Naive thymus-derived CD4-positive, alpha-beta T cell (primary cell): ENCODE measurements at regions not wholly inside any gene's neighbourhood (a gene's known extent, or its start where the extent isn't known, plus 50 kb on each side); places are given as distances from the start of the nearest gene placed in this dataset.

Source experiments
- ATAC-seq: fragments of 150-1000 bp; cut with Tn5 transposase; 2 replicates; pipeline ENCODE4 v1.10.0; 2021; ENCODE audit warnings: mild to moderate bottlenecking, moderate library complexity
- CTCF ChIA-PET: fragments of 350-600 bp; sonication (Branson Sonifier 250); formaldehyde crosslinking; loops from one replicate; lab custom pipeline; 2021; ENCODE audit warnings: antibody characterized with exemption; lab: Charles Lee
- POLR2A ChIA-PET: fragments of 350-600 bp; sonication (Branson Sonifier 250); formaldehyde crosslinking; loops from one replicate; lab custom pipeline; 2021; ENCODE audit warnings: antibody characterized with exemption, inconsistent platforms; lab: Charles Lee
- DNase-seq, 9 donors: peaks; one replicate each; pipeline versions ENCODE4 v3.0.0 to v3.0.0-alpha.2; 2020 to 2022; ENCODE audit warnings: mixed read lengths in 1 of 9
- H3K27ac ChIP-seq: one replicate; pipeline ENCODE4 v1.7.0; 2013; ENCODE audit warnings: mild to moderate bottlenecking, low read depth, low read length, moderate library complexity
- H3K27me3 ChIP-seq, 2 donors: one replicate each; pipeline ENCODE4 v1.7.0; 2013; ENCODE audit warnings: low read length in 2 of 2, mild to moderate bottlenecking in 2 of 2, moderate library complexity in 2 of 2; ENCODE audit not compliant: control insufficient read depth in 2 of 2, insufficient read depth in 2 of 2
- H3K36me3 ChIP-seq, 3 experiments: 1 replicate in 2 of 3; 2 replicates in 1 of 3; pipeline ENCODE4 v1.7.0; 2013; ENCODE audit warnings: low read length in 3 of 3, mild to moderate bottlenecking in 3 of 3, moderate library complexity in 1 of 3; ENCODE audit not compliant: insufficient read depth in 3 of 3, control insufficient read depth in 2 of 3
- H3K4me1 ChIP-seq, 2 donors: one replicate each; pipeline ENCODE4 v1.7.0; 2013; ENCODE audit warnings: low read length in 2 of 2, mild to moderate bottlenecking in 2 of 2, moderate library complexity in 1 of 2; ENCODE audit not compliant: control insufficient read depth in 2 of 2, insufficient read depth in 2 of 2
- H3K4me3 ChIP-seq: 2 replicates; pipeline ENCODE4 v1.7.0; 2013; ENCODE audit warnings: mild to moderate bottlenecking, low read length
- H3K9me3 ChIP-seq, 3 experiments: 1 replicate in 2 of 3; 2 replicates in 1 of 3; pipeline ENCODE4 v1.7.0; 2013; ENCODE audit warnings: low read length in 3 of 3; ENCODE audit not compliant: control insufficient read depth in 2 of 3
- H3K27ac Mint-ChIP-seq, 9 donors: one replicate each; pipeline ENCODE4 v1.8.0; 2020 to 2022; ENCODE audit warnings: mixed read lengths in 9 of 9, mild to moderate bottlenecking in 8 of 9, moderate library complexity in 5 of 9, inconsistent platforms in 2 of 9
- H3K27me3 Mint-ChIP-seq, 5 donors: one replicate each; pipeline ENCODE4 v1.8.0; 2021 to 2022; ENCODE audit warnings: mixed read lengths in 5 of 5, mild to moderate bottlenecking in 1 of 5
- H3K36me3 Mint-ChIP-seq, 5 donors: one replicate each; pipeline ENCODE4 v1.8.0; 2020 to 2022; ENCODE audit warnings: mixed read lengths in 5 of 5, mild to moderate bottlenecking in 3 of 5, inconsistent platforms in 1 of 5
- H3K4me1 Mint-ChIP-seq, 7 donors: one replicate each; pipeline ENCODE4 v1.8.0; 2020 to 2022; ENCODE audit warnings: mixed read lengths in 7 of 7, mild to moderate bottlenecking in 3 of 7, inconsistent platforms in 1 of 7
- H3K4me3 Mint-ChIP-seq, 10 donors: one replicate each; pipeline ENCODE4 v1.8.0; 2020 to 2022; ENCODE audit warnings: mild to moderate bottlenecking in 10 of 10, mixed read lengths in 10 of 10, moderate library complexity in 6 of 10, inconsistent platforms in 2 of 10
- H3K9me3 Mint-ChIP-seq, 11 donors: one replicate each; pipeline ENCODE4 v1.8.0; 2020 to 2022; ENCODE audit warnings: mixed read lengths in 11 of 11, mild to moderate bottlenecking in 4 of 11, inconsistent platforms in 1 of 11, moderate library complexity in 1 of 11
- intact Hi-C, 2 donors: fragments of 100-400 bp; cut with micrococcal nuclease; formaldehyde crosslinking; loops; one replicate each; pipeline ENCODE4 v1.15.1; 2023

DNA sequence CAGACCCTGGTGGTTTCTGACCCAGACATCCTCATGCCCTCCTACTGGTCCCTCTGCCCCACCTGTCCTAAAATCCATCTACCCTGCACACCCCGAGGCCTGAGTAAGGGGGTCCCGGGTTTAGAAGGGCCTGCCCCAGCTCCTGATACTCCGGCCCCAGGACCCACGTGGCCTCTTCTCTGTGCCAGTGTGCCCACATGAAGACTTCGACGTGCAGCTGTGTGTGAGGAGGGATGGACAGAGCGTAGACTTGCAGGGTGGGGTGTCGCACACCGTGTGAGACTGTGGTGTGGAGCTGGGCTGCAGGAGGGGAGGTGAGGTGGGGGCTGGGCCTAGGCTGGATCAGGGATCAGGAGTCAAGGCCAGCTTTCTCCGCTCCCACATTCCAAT lies 461.1 kb downstream of the PTPRU start:
- ChIA-PET CTCF (no interaction called here), POLR2A (no interaction called here)
- Histone ChIP-seq H3K36me3 (no peaks in the 10 kb centered on the region), H3K9me3 (no peaks in the 10 kb centered on the region), H3K4me1 (no peaks in the 10 kb centered on the region), H3K27ac (no peak overlapping the region), H3K4me3 (no peak overlapping the region), H3K27me3 (no peaks in the 10 kb centered on the region)
- peaks cover 0 to 9% (median 0%) of the 10 kb centered on the region in 11 donors for H3K9me3 Mint-ChIP-seq
- ATAC-seq (no peak), DNase-seq (no peak)
- intact Hi-C loops = no loop called here
- no peak overlapping the region for H3K4me3 Mint-ChIP-seq
- peaks cover 6 to 40% (median 23%) of the 10 kb centered on the region in 5 donors for H3K27me3 Mint-ChIP-seq
- H3K27ac Mint-ChIP-seq = no peak overlapping the region
- H3K4me1 Mint-ChIP-seq = peaks cover 0 to 1% (median 0%) of the 10 kb centered on the region in 7 donors
- no peaks in the 10 kb centered on the region for H3K36me3 Mint-ChIP-seq

GRCh38 chr1:29696656-29697390 lies 460.5 kb downstream of the PTPRU start:
- Mint-ChIP-seq H3K4me3 (no peak overlapping the region), H3K36me3 (no peaks in the 10 kb centered on the region), H3K4me1 (peaks cover 0 to 1% (median 0%) of the 10 kb centered on the region in 7 donors), H3K9me3 (peaks cover 0 to 9% (median 0%) of the 10 kb centered on the region in 11 donors), H3K27me3 (peaks cover 9 to 36% (median 23%) of the 10 kb centered on the region in 5 donors), H3K27ac (no peak overlapping the region)
- intact Hi-C loops = no loop called here
- Histone ChIP-seq H3K27me3 (no peaks in the 10 kb centered on the region), H3K4me1 (no peaks in the 10 kb centered on the region), H3K4me3 (no peak overlapping the region), H3K9me3 (no peaks in the 10 kb centered on the region), H3K27ac (no peak overlapping the region), H3K36me3 (no peaks in the 10 kb centered on the region)
- no peak for DNase-seq
- ATAC-seq = no peak
- ChIA-PET CTCF (no interaction called here), POLR2A (no interaction called here)

GRCh38 chr1:29695803-29696202 lies 459.5 kb downstream of the PTPRU start:
- peaks cover 0 to 1% (median 0%) of the 10 kb centered on the region in 7 donors for H3K4me1 Mint-ChIP-seq
- CTCF ChIA-PET = no interaction called here
- H3K36me3 ChIP-seq = no peaks in the 10 kb centered on the region
- DNase-seq (no peak), ATAC-seq (no peak)
- H3K4me1 ChIP-seq = no peaks in the 10 kb centered on the region
- POLR2A ChIA-PET = no interaction called here
- no peaks in the 10 kb centered on the region for H3K9me3 ChIP-seq
- no peak overlapping the region for H3K27ac ChIP-seq
- no peaks in the 10 kb centered on the region for H3K36me3 Mint-ChIP-seq
- no peak overlapping the region for H3K4me3 Mint-ChIP-seq
- peaks cover 9 to 30% (median 19%) of the 10 kb centered on the region in 5 donors for H3K27me3 Mint-ChIP-seq
- intact Hi-C loops = no loop called here
- H3K27ac Mint-ChIP-seq = no peak overlapping the region
- peaks cover 0 to 9% (median 0%) of the 10 kb centered on the region in 11 donors for H3K9me3 Mint-ChIP-seq
- H3K4me3 ChIP-seq = no peak overlapping the region
- H3K27me3 ChIP-seq = no peaks in the 10 kb centered on the region

- Mint-ChIP-seq H3K27me3 (peaks cover 7 to 32% (median 23%) of the 10 kb centered on the region in 5 donors), H3K27ac (no peak overlapping the region), H3K36me3 (no peaks in the 10 kb centered on the region), H3K4me3 (no peak overlapping the region), H3K4me1 (peaks cover 0 to 1% (median 0%) of the 10 kb centered on the region in 7 donors), H3K9me3 (peaks cover 0 to 9% (median 0%) of the 10 kb centered on the region in 11 donors)
- H3K9me3 ChIP-seq = no peaks in the 10 kb centered on the region
- CTCF ChIA-PET = no interaction called here
- POLR2A ChIA-PET = no interaction called here
- H3K27me3 ChIP-seq = no peaks in the 10 kb centered on the region
- DNase-seq (no peak), ATAC-seq (no peak)
- no peaks in the 10 kb centered on the region for H3K4me1 ChIP-seq
- H3K36me3 ChIP-seq = no peaks in the 10 kb centered on the region
- no peak overlapping the region for H3K4me3 ChIP-seq
- H3K27ac ChIP-seq = no peak overlapping the region
- intact Hi-C loops = no loop called here
Measured at GRCh38 chr1:29695036-29695435, 458.7 kb downstream of the PTPRU start.

DNA sequence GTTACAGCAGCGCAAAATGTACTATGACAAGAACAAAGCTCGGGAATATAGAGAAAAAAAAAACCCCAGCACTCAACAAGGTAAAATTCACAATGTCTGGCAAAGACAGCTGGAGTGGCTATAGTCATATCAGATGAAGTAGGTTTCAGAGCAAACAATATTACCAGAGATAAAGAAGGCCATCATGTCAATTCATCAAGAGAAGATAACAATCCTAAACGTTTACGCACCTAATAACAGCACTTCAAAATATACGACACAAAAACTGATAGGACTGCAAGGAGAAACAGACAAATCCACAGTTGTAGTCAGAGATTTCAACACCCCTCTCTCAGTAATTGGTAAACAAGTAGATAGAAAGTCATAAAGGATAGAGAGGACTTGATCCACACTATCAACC lies 455.2 kb downstream of the PTPRU start:
- Histone ChIP-seq H3K27me3 (no peaks in the 10 kb centered on the region), H3K36me3 (no peaks in the 10 kb centered on the region), H3K27ac (no peak overlapping the region), H3K9me3 (no peaks in the 10 kb centered on the region), H3K4me3 (no peak overlapping the region), H3K4me1 (no peaks in the 10 kb centered on the region)
- Mint-ChIP-seq H3K4me3 (no peak overlapping the region), H3K27me3 (peaks cover 2 to 36% (median 8%) of the 10 kb centered on the region in 5 donors), H3K4me1 (peaks cover 0 to 23% (median 0%) of the 10 kb centered on the region in 7 donors), H3K27ac (no peak overlapping the region), H3K36me3 (no peaks in the 10 kb centered on the region), H3K9me3 (peaks cover 0 to 9% (median 0%) of the 10 kb centered on the region in 11 donors)
- ChIA-PET POLR2A (no interaction called here), CTCF (interaction anchor here (0.6 kb wide), 1 partner anchor 1323 kb away, joined by 4 read pairs; no protein-coding TSS in a partner anchor)
- intact Hi-C loops = no loop called here
- ATAC-seq = no peak
- DNase-seq = no peak

GRCh38 chr1:29690156-29690555 lies 453.8 kb downstream of the PTPRU start:
- Mint-ChIP-seq H3K9me3 (peaks cover 0 to 9% (median 0%) of the 10 kb centered on the region in 11 donors), H3K4me3 (no peak overlapping the region), H3K36me3 (no peaks in the 10 kb centered on the region), H3K4me1 (peaks cover 0 to 23% (median 0%) of the 10 kb centered on the region in 7 donors), H3K27me3 (peaks cover 2 to 46% (median 17%) of the 10 kb centered on the region in 5 donors), H3K27ac (no peak overlapping the region)
- ChIA-PET POLR2A (no interaction called here), CTCF (no interaction called here)
- ATAC-seq (no peak), DNase-seq (peak in 1 of 9 donors; percentile 15)
- Histone ChIP-seq H3K36me3 (no peaks in the 10 kb centered on the region), H3K27me3 (no peaks in the 10 kb centered on the region), H3K4me3 (no peak overlapping the region), H3K4me1 (no peaks in the 10 kb centered on the region), H3K9me3 (no peaks in the 10 kb centered on the region), H3K27ac (no peak overlapping the region)
- intact Hi-C loops = no loop called here
